ENCODE measurements at regions not wholly inside any gene's neighbourhood (a gene's known extent, or its start where the extent isn't known, plus 50 kb on each side); places are given as distances from the start of the nearest gene placed in this dataset.
"Not testable (repeated sequence)": the region's sequence is repeated elsewhere in the genome, so short reads cannot be mapped to it uniquely, and the experiment has no call there.

- no peak for TF ChIP-seq CTCF (IDR thresholded peaks at IDR 0.05; ENCODE audit: borderline replicate concordance, control extremely low read depth, extremely low read depth, insufficient read depth, missing control alignments)
- DNase-seq (ENCODE audit: low spot score): no peak
- in situ Hi-C loops (cut with MboI; ENCODE audit: low sequenced_read_pairs, unreplicated experiment): no loop called here
Measured at GRCh38 chrX:94914235-94914634, 1240.2 kb downstream of the FAM133A start.

GRCh38 chrX:94932278-94932965 is 1258.4 kb downstream of the FAM133A start:
- no peak for TF ChIP-seq CTCF (IDR thresholded peaks at IDR 0.05; ENCODE audit: borderline replicate concordance, control extremely low read depth, extremely low read depth, insufficient read depth, missing control alignments)
- no peak for DNase-seq (ENCODE audit: low spot score)
- in situ Hi-C loops (cut with MboI; ENCODE audit: low sequenced_read_pairs, unreplicated experiment): no loop called here

- no peak for TF ChIP-seq CTCF (IDR thresholded peaks at IDR 0.05; ENCODE audit: borderline replicate concordance, control extremely low read depth, extremely low read depth, insufficient read depth, missing control alignments)
- in situ Hi-C loops (cut with MboI; ENCODE audit: low sequenced_read_pairs, unreplicated experiment): no loop called here
- DNase-seq (ENCODE audit: low spot score): no peak
Measured at GRCh38 chrX:94936722-94937121, 1262.7 kb downstream of the FAM133A start.

DNA sequence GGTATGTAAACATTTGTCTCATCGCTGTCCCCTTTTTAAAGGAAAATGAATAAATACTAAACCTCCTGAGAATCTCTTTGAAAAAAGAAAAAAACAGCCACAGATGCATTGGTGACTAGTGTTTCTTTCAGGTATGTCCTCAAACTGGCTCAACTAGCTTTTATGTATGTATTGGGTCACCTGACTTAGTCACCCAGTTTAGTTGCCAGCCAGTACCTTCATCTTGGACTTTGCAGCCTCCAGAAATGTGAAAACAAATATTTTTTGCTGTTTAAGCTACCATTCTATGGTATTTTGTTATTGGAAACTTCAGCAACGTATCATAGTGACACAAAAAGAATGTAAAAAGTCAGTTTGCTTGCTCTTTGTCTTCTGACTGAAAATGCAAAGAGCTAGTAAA is 1263.5 kb downstream of the FAM133A start:
- TF ChIP-seq CTCF (IDR thresholded peaks at IDR 0.05; ENCODE audit: borderline replicate concordance, control extremely low read depth, extremely low read depth, insufficient read depth, missing control alignments): no peak
- DNase-seq (ENCODE audit: low spot score): no peak
- in situ Hi-C loops (cut with MboI; ENCODE audit: low sequenced_read_pairs, unreplicated experiment): no loop called here

DNA sequence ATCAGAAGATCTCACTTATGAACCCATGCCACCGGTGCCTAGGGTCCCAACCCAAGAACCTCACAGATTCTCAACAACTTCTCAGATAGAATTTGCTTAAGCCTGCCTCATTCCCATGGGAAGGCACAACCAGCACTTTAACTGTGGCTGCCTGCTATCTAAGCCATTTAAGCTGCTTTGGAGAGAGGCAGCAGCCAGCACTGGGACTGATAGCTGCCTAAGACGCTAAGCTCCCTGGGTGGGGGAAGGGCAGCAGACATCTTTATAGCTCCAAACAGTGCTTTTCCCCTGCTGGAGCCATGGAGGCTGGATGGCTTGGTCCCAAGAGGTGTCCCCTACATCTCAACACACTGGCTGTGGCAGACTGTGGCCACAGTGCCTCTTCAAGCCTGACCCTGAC is 1268.6 kb downstream of the FAM133A start:
- DNase-seq (ENCODE audit: low spot score): no peak
- no peak for TF ChIP-seq CTCF (IDR thresholded peaks at IDR 0.05; ENCODE audit: borderline replicate concordance, control extremely low read depth, extremely low read depth, insufficient read depth, missing control alignments)
- in situ Hi-C loops (cut with MboI; ENCODE audit: low sequenced_read_pairs, unreplicated experiment): no loop called here

GRCh38 chrX:94946137-94946536 is 1272.1 kb downstream of the FAM133A start:
- in situ Hi-C loops (cut with MboI; ENCODE audit: low sequenced_read_pairs, unreplicated experiment); DNase-seq (ENCODE audit: low spot score): not testable (repeated sequence)

DNA sequence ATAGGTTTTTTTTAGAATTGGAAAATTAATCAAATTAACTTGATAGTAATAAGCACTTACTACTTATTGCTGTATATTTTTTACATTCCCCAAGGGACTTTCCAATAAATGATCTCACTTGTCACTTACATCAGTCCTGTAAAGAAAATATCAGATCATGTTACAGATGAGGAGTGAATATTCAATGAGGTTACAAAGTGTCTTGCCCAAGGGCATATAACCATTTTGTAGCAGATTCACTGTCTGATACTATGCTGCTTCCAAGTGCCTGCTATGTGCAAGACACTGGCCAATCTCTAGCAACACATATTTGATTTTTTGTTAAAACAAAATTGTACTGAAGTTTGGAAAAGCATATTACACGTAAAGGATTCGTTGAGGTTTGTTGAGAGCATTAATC is 1287.7 kb downstream of the FAM133A start:
- in situ Hi-C loops (cut with MboI; ENCODE audit: low sequenced_read_pairs, unreplicated experiment): no loop called here
- DNase-seq (ENCODE audit: low spot score): no peak
- no peak for TF ChIP-seq CTCF (IDR thresholded peaks at IDR 0.05; ENCODE audit: borderline replicate concordance, control extremely low read depth, extremely low read depth, insufficient read depth, missing control alignments)
